ENCODE measurements at regions not wholly inside any gene's neighbourhood (a gene's known extent, or its start where the extent isn't known, plus 50 kb on each side); places are given as distances from the start of the nearest gene placed in this dataset.

DNA sequence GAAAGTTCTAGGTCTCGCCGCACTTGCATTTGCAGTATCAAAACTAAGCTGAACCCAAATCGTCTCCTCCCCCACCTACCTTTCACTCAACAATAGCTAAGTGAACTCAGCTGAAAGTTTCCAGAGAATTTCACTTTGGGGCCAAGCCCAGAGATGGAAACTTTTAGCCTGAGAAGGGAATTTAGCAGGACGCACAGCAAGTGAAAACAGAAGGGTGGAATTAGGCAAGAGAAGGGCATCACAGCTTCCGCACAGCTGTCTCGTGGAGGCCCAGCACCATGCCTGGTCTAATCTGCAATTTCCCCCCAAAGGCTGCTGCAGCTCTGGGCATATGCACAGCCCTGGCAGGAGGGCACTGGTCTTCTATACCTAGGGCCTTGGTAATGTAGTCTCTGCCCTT is 262.0 kb downstream of the TNS1 start:
- no peak overlapping the region for H3K4me2 ChIP-seq (ENCODE audit: control insufficient read depth, extremely low read depth, insufficient read depth, low read depth, low read length)
- no peaks in the 10 kb centered on the region for H4K20me1 ChIP-seq (ENCODE audit: control insufficient read depth, extremely low read depth, insufficient read depth, low read length)
- H3K79me2 ChIP-seq (ENCODE audit: control insufficient read depth, insufficient read depth, low read length) = no peaks in the 10 kb centered on the region
- no peak overlapping the region for H3K9ac ChIP-seq (ENCODE audit: control insufficient read depth, extremely low read depth, insufficient read depth, low read length)
- H3K36me3 ChIP-seq (ENCODE audit: control insufficient read depth in 2 of 2, extremely low read depth in 1 of 2, insufficient read depth in 2 of 2, low read length in 2 of 2) = no peaks in the 10 kb centered on the region
- H3K27me3 ChIP-seq (ENCODE audit: control insufficient read depth, extremely low read depth, insufficient read depth, low read length) = peaks cover 13% of the 10 kb centered on the region
- no peak overlapping the region for H3K27ac ChIP-seq (ENCODE audit: control insufficient read depth, insufficient read depth, low read length)
- no peak overlapping the region for H3K4me3 ChIP-seq (ENCODE audit: control insufficient read depth in 2 of 3, extremely low read depth in 1 of 3, insufficient read depth in 2 of 3, low read depth in 1 of 3, low read length in 3 of 3)
- no peak for DNase-seq (ENCODE audit: low read depth, low spot score)
- FAIRE-seq = no peak
- H3K9me3 ChIP-seq (ENCODE audit: control insufficient read depth, low read depth, low read length) = no peaks in the 10 kb centered on the region
- H2AFZ ChIP-seq (ENCODE audit: control insufficient read depth, low read length) = no peak overlapping the region
- dilution Hi-C loops (cut with MboI; ENCODE audit: extremely low pct_ligation_motif_present, low sequenced_read_pairs) = no loop called here
- no peaks in the 10 kb centered on the region for H3K4me1 ChIP-seq (ENCODE audit: control insufficient read depth, extremely low read depth, insufficient read depth, low read length)
- TF ChIP-seq, protein P1, sequence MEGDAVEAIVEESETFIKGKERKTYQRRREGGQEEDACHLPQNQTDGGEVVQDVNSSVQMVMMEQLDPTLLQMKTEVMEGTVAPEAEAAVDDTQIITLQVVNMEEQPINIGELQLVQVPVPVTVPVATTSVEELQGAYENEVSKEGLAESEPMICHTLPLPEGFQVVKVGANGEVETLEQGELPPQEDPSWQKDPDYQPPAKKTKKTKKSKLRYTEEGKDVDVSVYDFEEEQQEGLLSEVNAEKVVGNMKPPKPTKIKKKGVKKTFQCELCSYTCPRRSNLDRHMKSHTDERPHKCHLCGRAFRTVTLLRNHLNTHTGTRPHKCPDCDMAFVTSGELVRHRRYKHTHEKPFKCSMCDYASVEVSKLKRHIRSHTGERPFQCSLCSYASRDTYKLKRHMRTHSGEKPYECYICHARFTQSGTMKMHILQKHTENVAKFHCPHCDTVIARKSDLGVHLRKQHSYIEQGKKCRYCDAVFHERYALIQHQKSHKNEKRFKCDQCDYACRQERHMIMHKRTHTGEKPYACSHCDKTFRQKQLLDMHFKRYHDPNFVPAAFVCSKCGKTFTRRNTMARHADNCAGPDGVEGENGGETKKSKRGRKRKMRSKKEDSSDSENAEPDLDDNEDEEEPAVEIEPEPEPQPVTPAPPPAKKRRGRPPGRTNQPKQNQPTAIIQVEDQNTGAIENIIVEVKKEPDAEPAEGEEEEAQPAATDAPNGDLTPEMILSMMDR (optimal IDR thresholded peaks at IDR 0.05 in 1 of 3, IDR thresholded peaks at IDR 0.05 in 1 of 3, conservative IDR thresholded peaks at IDR 0.05 in 1 of 3; ENCODE audit: extremely low read depth in 1 of 3, insufficient read depth in 2 of 3, low read length in 3 of 3) = no peak
- no peak for TF ChIP-seq EZH2 (IDR thresholded peaks at IDR 0.05; ENCODE audit: low read length)
- no peaks in the 10 kb centered on the region for H3K9me1 ChIP-seq (ENCODE audit: control insufficient read depth, extremely low read depth, insufficient read depth, low read length)

DNA sequence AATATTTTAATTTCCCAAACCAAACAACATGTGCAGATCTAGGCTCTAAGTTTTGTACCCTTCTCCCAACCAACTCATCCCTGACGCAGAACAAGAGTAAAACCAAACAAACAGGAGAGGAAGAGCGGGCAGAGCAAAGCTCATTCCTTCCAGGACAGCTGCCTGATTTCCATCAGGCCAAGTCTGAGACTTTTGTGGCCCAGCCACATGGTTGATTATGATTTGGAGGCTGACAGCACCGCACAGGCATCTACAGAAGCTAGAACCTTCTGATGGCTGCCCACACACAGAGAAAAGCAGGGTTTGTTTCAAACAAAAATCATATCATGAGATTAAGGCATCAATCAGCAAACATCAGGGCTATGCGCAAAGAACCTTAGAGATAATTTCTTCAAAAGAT is 262.6 kb downstream of the TNS1 start:
- Histone ChIP-seq H3K9me3 (ENCODE audit: control insufficient read depth, low read depth, low read length) (no peaks in the 10 kb centered on the region), H3K36me3 (ENCODE audit: control insufficient read depth in 2 of 2, extremely low read depth in 1 of 2, insufficient read depth in 2 of 2, low read length in 2 of 2) (no peaks in the 10 kb centered on the region), H3K9ac (ENCODE audit: control insufficient read depth, extremely low read depth, insufficient read depth, low read length) (no peak overlapping the region), H3K4me3 (ENCODE audit: control insufficient read depth in 2 of 3, extremely low read depth in 1 of 3, insufficient read depth in 2 of 3, low read depth in 1 of 3, low read length in 3 of 3) (no peak overlapping the region), H3K79me2 (ENCODE audit: control insufficient read depth, insufficient read depth, low read length) (no peaks in the 10 kb centered on the region), H4K20me1 (ENCODE audit: control insufficient read depth, extremely low read depth, insufficient read depth, low read length) (no peaks in the 10 kb centered on the region), H3K9me1 (ENCODE audit: control insufficient read depth, extremely low read depth, insufficient read depth, low read length) (no peaks in the 10 kb centered on the region), H3K4me1 (ENCODE audit: control insufficient read depth, extremely low read depth, insufficient read depth, low read length) (no peaks in the 10 kb centered on the region), H3K27me3 (ENCODE audit: control insufficient read depth, extremely low read depth, insufficient read depth, low read length) (peaks cover 13% of the 10 kb centered on the region), H3K27ac (ENCODE audit: control insufficient read depth, insufficient read depth, low read length) (no peak overlapping the region), H3K4me2 (ENCODE audit: control insufficient read depth, extremely low read depth, insufficient read depth, low read depth, low read length) (no peak overlapping the region), H2AFZ (ENCODE audit: control insufficient read depth, low read length) (no peak overlapping the region)
- no peak for FAIRE-seq
- no peak for DNase-seq (ENCODE audit: low read depth, low spot score)
- dilution Hi-C loops (cut with MboI; ENCODE audit: extremely low pct_ligation_motif_present, low sequenced_read_pairs) = no loop called here
- TF ChIP-seq EZH2 (IDR thresholded peaks at IDR 0.05; ENCODE audit: low read length) = no peak
- TF ChIP-seq, protein P1 (optimal IDR thresholded peaks at IDR 0.05 in 1 of 3, IDR thresholded peaks at IDR 0.05 in 1 of 3, conservative IDR thresholded peaks at IDR 0.05 in 1 of 3; ENCODE audit: extremely low read depth in 1 of 3, insufficient read depth in 2 of 3, low read length in 3 of 3) = no peak

Measured in keratinocyte (primary cell).